Astrocyte of the cerebellum (primary cell): ENCODE measurements at regions not wholly inside any gene's neighbourhood (a gene's known extent, or its start where the extent isn't known, plus 50 kb on each side); places are given as distances from the start of the nearest gene placed in this dataset.

Experiments
- DNase-seq: peaks from one replicate; pipeline ENCODE4 v3.0.0-alpha.2; 2011; ENCODE audit warnings: low read depth
- H3K4me3 ChIP-seq: 2 replicates; pipeline ENCODE4 v1.5.1; 2011; ENCODE audit warnings: mild to moderate bottlenecking, low read depth, low read length, moderate library complexity
- in situ Hi-C: cut with HindIII; loops from 2 replicates; pipeline ENCODE4 v1.10.0; 2017; ENCODE audit warnings: low sequenced_read_pairs
- TF ChIP-seq, protein P1 (sequence below): IDR thresholded peaks from 2 replicates; pipeline ENCODE4 v1.5.1; 2012; ENCODE audit warnings: low read length, low read depth, moderate library complexity, mild to moderate bottlenecking; ENCODE audit errors: missing control alignments

DNA sequence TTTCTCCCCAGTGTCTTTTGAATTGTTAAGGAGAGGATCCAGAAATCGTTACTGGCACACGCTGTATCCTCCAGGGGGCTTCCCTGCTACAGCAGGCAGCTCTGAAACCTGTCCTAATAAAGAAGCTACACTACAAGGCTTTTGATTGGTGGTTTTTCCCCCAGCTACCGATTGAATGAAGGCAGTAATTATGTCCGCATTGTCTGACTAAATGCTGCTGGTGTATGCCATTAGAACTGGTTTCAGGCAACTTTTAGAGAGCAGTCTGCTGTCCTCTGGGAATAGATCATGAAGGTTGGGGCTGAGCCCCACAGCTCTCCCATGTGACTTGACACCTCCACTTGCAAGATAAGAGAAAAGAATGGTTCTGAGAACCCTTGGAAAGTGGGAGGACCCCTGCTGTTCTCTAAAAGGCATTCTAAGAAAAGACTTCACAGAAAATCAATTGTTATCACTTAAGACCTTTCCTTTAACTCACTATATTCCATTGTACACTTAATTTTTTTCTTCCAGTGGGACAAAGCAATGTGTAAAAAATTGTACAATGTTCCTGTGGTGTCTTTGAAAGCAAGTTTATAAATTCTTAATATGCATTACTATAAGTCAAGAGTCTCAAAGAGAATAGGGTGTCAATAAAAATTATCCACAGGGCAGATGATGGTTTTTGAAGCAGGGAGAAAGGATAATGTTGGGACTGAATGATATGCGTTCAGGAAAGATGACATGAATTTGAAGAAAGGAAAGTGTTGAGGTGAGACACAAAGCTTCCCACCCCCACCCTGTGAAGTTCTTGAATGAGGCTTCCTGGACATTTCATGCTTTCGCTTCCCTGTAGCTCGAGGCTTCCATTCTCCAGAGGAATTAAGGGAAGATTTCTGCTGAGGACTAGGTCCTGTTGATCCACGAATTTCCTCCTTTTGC lies 53.0 kb upstream of the DAZL start:
- H3K4me3 ChIP-seq = no peak overlapping the region
- TF ChIP-seq, protein P1, sequence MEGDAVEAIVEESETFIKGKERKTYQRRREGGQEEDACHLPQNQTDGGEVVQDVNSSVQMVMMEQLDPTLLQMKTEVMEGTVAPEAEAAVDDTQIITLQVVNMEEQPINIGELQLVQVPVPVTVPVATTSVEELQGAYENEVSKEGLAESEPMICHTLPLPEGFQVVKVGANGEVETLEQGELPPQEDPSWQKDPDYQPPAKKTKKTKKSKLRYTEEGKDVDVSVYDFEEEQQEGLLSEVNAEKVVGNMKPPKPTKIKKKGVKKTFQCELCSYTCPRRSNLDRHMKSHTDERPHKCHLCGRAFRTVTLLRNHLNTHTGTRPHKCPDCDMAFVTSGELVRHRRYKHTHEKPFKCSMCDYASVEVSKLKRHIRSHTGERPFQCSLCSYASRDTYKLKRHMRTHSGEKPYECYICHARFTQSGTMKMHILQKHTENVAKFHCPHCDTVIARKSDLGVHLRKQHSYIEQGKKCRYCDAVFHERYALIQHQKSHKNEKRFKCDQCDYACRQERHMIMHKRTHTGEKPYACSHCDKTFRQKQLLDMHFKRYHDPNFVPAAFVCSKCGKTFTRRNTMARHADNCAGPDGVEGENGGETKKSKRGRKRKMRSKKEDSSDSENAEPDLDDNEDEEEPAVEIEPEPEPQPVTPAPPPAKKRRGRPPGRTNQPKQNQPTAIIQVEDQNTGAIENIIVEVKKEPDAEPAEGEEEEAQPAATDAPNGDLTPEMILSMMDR = peak; percentile 53
- no peak for DNase-seq
- in situ Hi-C loops = no loop called here

DNA sequence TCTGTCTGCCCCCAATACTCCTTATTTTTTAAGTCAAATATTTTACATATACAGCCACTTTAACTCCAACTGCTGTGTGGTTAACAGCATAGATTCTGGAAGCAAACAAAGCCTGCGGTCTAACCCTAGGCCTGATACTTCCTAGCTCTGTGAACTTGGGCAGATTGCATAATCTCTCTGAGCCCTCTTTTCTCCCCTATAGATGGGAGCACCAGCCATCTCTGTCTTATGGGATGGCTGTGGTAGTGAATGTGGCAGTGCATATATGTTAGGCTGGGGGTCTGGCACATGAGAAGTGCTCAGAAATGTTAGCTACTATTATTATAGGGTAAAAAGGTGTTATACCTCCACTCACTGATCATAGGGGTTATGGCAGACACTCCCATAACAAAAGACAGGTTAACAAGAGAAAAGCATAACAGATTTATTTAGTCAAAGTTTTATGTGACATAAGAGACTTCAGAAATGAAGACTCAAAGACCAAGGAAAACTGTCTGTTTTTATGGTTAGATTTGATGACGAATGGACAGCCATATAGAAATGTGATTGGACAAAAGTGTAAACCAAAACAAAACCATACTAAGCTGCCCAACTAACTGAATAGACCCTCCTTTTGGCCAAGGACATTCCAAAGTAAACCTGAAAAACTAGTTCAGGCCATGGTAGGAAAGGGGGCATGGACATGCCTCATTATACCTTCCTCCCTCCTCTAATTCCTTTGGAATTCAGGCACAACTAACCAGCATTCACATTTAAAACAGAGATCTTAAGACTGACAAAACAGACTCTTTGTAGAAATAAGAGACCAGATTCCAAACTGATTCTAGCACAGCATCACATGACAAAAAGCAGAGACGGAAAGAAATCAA lies 53.9 kb upstream of the DAZL start:
- no peak overlapping the region for H3K4me3 ChIP-seq
- in situ Hi-C loops = no loop called here
- no peak for DNase-seq
- TF ChIP-seq, protein P1 = no peak

DNA sequence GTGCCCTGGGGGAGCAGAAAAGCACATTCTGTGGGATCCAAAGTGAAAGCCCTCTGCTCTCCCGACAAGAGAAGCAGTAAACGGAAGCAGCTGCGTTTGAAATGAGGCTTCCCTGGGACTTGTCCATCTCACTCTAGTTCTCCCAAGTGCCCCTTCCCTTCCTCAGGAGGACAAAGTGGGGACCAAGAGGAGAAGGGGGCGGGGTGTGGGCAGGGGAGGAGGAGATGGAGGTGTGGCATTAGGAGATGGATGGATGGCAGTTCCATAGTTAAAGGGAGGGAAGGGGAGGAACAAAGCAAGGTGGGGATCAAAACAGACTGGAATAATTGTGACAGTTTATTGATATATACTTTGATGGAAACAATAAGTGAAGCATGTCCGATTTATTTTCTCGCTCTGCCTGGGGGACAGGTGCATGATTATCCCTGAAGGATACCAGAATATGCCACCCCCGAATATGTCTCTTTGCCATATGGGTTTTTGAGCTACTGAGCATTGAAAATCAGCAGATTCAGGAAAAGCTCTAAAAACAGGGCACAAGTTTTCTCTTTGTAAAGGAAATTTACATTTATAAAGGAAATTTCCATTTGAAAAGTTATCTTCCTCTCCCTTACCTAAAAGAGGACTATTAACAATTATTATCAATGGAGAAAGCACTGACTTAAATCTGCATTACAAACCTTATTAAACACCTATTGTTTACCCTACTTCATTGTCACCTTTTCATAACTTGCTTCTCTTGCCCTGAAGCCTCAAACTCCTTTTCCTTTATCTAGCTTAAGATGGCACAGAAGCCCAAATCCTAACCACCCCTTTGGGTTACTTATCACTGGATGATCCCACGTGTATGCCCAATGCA lies 58.9 kb upstream of the DAZL start:
- DNase-seq = no peak
- H3K4me3 ChIP-seq = no peak overlapping the region
- TF ChIP-seq, protein P1 = no peak
- in situ Hi-C loops = no loop called here

DNA sequence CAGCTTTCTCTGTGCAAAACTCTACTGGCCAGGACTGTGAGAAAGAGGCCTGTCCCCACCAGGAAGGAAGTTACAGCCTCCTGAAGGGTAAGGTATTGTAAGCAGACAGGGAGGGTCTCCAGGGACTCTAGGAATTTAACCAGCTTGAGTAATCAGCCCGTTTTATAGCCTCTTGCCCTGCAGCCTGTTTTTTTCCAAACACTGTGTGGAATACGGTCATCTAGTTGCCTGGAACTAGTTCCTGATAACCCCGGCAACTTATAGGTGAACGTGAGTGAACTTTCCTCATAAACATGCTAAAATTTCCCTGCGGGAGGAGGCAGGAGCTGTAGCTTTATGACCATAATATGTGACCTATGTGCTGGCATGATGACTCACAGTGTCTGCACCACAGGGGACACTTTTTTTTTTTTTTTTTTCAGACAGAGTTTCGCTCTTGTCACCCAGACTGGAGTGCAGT lies 60.1 kb upstream of the DAZL start:
- in situ Hi-C loops = no loop called here

DNA sequence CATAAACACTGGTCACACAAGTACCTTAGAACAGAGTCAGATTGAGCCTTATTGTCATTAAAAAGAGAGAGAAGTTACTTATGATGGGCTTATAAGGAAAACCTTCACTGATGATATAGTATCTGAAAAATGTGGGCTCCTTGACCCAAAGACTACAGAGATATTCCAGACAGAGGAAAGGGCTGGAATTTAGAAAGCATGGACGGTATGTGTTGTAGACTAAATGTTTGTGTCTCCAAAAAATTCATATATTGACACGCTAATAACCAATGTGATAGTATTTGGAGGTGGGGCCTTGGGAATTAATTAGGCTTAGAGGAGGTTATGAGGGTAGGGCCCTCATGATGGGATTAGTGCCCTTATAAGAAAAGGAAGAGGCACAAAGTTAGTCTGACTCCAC lies 61.0 kb upstream of the DAZL start:
- no peak for DNase-seq
- TF ChIP-seq, protein P1 = no peak
- H3K4me3 ChIP-seq = no peak overlapping the region
- in situ Hi-C loops = no loop called here

More for the DNA sequence above, 60.1 kb upstream of the DAZL start:
- DNase-seq = no peak
- TF ChIP-seq, protein P1 = no peak
- H3K4me3 ChIP-seq = no peak overlapping the region

DNA sequence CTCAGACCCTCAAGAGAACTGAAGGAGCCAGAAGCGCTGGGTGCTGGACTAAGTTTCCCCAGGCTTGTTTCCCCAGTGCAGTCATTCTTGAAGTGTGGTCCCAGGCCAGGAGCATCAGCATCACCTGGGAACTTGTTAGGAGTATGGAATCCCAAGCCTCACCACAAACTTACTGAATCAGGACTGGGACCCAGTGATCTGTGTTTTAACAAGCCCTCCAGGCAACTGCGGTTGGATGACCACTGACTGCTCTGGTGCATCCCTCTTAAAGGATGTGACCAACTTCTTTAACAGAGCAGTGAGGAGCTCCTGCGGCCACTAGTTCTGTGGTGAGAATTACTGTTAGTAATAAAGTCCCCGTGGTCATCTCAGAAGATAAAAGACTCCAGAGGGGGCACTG lies 62.4 kb upstream of the DAZL start:
- no peak for DNase-seq
- no peak overlapping the region for H3K4me3 ChIP-seq
- TF ChIP-seq, protein P1 = no peak
- in situ Hi-C loops = no loop called here
